DMS53 (cell line): ENCODE measurements at regions not wholly inside any gene's neighbourhood (a gene's known extent, or its start where the extent isn't known, plus 50 kb on each side); places are given as distances from the start of the nearest gene placed in this dataset.
A peak's percentile ranks its signal among the peaks of the same experiment; 100 is the strongest.
"Not testable (repeated sequence)": the region's sequence is repeated elsewhere in the genome, so short reads cannot be mapped to it uniquely, and the experiment has no call there.

ENCODE experiments used
- DNase-seq: peaks from one replicate; lab custom pipeline; 2025; lab: John Stamatoyannopoulos, UW

DNA sequence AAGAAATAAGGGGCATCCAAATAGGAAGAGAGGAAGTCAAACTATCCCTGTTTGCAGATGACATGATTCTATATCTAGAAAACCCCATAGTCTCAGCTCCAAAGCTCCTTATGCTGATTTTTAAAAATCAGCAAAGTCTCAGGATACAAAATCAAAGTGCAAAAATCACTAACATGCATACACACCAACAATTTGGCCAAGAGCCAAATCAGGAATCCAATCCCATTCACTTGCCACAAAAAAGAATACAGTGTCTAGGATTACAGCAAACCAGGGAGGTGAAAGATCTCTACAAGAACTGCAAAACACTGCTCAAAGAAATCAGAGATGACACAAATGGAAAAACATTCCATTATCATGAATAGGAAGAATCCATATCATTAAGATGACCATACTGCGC, 155.8 kb upstream of the ARHGAP42 start:
- DNase-seq = not testable (repeated sequence)

DNA sequence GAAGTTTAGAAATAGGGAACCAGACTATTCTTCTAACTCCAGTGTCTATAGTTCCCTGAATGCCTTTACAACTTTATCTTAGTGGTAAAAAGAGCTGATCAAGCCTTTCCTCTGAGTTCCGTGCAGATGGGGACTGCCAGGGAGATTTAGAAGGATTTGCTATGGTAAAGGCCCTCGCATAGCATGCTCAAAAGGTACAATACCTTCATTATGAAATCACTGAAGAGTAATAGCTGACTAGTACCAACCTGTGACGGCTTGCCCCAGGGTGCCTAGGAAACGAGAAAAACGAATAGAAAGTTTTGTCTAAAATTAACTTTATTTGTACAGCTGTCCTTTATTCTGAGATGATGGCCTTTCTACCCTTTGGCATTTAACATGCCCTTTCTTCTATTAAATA, 150.1 kb upstream of the ARHGAP42 start:
- DNase-seq = no peak

DNA sequence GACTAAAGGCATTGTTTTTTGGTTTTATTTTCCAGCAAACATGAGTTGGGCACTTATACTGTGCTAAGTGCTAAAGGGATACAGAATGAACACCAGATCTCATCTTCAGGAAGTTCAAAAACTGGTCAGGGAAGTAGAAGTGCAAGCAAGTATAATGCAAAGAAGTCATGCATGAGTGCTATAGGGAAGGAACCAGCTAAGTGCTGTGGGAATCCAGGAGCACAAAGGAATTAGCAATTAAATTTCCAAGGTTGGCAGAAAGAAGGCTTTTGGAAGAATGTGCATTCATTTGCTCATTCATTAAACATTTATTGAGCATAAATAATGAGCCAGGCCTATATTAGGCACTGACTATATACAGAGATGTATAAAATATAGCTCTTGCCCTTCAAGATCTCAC, 143.7 kb upstream of the ARHGAP42 start:
- peak; percentile 18 for DNase-seq

DNA sequence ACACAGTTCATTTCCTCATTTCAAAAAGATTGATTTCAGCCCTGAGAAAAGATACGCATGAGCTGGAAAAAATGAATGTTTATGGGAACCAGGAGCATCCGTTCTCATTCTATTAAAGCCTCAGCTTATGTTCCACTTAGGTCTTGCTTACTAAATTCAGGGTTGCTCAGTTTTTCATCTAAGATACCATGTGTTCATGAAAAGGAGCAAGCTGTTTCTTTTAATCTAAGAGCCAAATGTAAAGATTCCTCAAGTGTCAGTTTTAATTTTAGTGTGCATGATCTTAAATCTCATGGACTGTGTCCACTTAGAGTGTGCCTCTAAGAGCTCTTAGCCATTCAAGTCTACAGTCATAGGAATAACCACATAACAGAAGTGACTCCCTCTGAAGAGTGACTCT, 141.5 kb upstream of the ARHGAP42 start:
- no peak for DNase-seq

DNA sequence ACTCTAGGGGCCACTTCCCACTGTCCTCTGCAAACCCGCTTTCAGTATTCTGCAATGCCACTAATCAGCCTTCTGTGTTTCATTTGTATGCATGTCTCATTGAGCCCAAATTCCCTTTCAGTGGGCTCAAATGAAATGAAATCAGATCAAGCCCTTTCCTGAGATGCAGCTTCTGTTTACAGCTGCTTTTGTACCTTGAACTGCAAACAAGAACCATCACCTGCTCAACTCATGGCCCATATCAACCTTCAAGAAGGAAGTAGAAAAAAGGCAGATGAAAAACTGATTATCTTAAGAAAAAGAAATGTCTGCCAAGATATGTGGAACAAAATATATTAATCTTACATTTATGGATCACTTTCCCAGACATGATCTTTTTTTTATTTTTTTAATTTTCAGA, 141.1 kb upstream of the ARHGAP42 start:
- DNase-seq = peak; percentile 67

DNA sequence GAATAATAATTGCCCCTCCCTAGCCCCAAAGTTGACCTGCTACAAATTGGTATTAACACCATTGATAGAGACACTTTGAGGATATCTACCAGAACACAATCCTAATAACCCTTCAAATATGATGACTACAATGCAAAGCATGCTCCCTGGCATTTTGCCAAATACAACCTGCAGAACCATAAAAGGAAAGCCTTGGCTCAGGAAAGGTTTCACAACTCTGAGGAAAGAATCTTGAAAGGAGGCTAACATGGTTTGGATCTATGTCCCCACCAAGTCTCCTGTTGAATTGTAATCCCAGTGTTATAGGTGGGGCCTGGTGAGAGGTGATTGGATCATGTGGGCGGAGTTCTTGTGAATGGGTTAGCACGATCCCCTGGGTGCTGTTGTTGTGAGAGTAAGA, 140.4 kb upstream of the ARHGAP42 start:
- DNase-seq = peak; percentile 77

DNA sequence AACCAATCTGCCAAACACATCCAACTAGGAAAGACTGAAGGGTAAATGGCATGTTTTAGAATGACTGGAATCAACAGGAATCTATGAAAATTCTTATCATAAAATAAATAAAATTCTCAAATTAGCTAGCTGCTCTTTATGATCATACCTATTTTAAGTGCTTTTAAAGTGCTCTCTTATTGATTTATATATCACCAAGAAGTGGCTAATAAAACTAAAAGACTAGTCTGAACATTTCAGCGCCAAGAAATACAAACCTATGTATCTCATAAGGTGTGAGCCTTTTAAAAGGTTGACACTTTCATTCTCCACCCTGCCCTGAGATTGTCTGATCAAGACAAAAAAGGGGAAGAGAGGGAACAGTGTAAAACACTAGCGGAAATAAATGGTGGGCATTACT, 136.8 kb upstream of the ARHGAP42 start:
- DNase-seq = no peak

DNA sequence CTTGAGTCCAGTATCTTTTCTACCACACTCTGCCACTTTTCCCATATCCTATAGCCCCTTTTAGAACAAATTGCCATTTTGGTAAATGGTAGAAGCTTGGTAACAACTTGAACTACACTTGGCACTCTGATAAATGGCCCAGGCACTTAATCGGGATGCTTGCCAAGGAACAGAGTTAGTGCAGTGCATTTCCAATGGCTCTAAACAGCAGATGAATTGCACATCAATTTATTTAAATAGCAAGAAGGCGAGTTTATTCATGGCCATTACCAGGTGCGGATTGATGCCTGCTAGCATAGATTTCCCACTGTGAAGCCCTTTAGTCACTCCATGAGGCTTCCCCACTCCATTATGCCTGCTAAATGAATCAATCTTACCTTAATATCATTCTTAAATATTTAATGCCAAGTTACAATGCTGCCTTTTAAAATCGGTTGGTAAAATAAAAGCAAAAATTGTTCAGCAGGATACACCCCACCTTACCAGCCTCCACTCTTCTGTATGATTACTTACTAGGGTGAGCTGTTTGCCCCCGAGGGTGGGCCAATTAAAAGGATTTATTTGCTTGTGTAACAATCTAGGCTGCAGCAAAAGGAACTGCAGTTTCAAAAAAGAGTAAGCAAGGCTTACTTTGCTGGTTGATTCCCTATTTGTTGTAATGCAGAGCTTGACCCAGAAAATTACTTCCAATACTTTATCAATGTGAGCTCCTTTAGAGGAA, 136.0 kb upstream of the ARHGAP42 start:
- DNase-seq = no peak

DNA sequence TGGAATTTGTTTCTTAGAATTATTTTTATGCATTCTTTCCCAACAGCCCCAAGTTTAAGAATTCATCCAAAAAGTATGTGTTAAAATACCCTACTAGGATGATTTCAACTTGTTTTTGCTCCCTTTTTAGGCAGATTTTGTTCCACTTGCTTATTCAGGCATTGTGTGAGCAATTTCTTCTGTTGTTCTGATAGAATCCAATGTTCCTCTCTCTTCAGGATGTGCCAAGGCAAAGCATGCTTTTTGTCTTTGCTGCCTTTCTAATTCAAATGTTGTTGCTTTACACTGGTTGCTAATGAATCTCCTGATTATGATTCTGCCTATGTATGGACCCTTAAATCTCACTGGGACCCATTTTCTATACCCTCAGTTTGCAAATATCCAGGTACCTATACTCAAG, 131.2 kb upstream of the ARHGAP42 start:
- no peak for DNase-seq

DNA sequence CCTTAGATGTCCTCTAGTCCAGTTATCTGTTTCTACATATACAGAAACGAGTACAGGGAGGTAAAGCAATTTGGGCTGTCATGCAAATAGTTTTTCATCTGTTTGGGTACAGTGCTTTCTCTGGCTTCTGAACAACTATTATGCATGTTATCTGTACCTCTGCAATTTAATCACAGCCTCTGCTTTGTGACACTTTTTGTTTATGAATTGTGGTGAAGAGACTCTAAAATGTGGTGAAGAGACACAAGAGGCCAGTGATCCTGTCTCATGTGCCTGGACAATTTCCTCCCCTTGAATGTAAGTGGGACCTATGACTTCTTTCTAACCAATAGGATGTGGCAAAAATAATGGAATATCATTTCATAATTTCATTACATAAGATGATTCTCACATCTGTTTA, 130.3 kb upstream of the ARHGAP42 start:
- no peak for DNase-seq

DNA sequence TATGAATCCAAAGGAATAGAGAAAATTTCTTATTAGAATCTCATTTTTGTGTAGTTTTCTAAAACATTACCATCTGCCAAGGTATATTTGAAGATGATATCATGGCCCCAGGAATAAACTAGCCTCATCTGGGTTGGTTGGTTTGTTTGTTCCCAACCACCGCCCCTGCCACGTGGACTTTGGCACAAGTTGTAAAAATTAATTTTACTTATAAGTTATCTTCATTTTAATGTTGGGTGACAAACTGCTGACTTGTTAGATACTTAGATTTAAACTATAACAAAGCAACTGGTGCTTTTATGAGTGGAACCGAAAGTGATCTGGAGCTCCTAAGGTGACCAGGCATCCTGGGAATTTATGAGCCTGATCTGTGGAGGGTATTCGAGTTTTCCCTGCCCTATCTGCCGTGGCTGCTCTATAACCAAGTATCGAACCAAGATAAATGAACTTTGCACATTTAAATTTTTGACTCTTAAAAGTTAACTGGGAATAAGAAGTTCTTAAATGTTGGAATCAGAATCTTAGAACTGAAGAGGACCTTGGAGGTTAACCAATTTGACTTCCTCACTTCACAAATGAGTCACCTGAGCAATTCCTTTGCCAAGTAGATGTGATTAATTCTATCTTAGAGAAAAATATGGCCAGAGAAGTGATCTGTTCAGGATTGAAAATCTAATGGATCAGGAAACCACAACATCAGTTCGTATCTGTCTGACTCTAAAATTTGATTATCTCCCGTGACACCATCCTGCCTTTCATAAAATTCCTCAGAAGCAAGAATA, 129.1 kb upstream of the ARHGAP42 start:
- DNase-seq = no peak

DNA sequence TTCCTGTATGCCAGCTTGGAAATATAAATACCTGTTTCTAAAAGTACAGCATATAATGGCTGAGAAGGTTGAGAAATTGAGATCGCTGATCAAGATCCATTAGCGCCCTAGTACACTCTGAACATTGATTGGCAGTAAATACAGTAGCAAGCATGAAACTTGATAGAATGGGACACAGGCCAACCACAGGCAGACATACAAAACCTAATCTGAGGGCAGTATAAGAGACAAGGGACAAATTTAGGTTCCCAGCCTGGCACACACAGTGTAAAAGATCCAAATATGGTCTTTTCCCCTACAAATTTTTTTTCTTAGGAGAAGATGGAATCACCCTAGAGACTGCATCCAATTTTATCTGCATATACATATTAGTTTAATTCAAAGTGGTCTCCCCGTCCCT, 126.5 kb upstream of the ARHGAP42 start:
- DNase-seq = no peak

DNA sequence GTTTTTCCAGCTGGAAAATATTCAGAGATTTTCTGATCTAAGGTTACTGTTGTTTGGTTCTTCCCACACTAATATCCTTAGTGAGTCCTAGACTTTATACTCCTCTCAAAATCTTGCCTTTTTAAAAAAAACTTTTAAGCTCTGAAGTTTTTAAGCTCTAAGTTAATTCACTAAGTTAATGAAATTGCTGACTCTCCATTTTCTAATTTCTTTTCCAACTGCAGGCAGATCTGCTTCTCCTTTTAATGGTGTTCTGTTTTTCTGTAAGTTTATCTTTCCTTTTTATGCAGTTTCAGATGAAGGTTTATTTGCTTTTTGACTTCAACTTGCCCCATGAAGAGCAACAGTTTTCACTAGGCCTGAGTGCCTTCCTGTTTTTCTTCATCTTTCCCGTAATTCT, 125.8 kb upstream of the ARHGAP42 start:
- DNase-seq = no peak

DNA sequence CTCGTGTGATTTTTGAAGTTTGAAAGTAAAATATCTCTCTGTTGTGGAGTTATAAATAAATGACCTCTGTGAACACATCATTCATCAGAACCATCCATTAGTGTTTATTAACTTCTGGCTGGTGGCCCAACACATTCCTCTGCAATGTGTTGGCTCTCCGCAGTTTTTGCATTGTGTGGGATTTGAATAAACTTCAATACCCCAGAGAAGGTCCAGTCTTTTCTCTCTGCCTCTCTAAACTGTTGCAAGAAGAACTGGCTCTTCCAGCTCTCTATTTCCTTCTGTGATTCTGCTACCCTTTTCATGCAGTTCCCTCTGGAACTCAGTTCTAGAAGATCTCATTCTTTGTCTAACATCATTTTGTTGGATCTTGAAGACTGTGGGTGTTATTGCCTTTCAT, 125.0 kb upstream of the ARHGAP42 start:
- no peak for DNase-seq

DNA sequence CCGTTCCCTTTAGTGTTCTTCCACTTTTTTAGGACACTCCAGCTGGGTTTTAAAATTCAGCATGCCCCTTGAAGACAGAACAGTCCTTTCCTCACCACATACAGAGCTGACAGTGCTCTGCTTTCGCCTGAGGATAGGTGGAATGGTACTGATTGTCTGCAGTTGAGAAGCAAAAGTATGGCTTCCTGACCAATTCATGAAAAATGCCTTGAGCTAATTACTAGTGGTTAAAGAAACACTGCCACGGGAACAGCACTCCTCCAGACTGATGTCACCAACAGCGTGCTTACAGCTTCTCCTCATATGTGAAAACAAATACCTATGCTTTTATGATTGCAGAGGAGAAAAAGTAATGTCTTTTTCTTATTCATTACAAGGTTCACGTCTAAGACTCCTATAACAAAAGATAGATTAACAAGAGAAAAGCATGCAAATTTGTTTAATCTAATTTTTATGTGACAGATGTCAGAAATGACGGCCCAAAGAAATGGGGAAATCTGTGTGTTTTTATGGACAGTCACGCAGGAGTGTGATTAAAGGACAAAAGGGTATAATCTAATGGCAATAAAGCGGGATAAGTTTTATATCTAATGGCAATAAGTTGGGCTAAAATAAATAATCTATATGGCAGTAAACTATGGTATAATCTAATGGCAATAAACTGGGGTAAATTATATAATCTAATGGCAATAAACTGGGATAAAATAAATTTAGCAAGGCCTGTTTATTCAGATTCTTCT, 123.4 kb upstream of the ARHGAP42 start:
- DNase-seq = no peak

DNA sequence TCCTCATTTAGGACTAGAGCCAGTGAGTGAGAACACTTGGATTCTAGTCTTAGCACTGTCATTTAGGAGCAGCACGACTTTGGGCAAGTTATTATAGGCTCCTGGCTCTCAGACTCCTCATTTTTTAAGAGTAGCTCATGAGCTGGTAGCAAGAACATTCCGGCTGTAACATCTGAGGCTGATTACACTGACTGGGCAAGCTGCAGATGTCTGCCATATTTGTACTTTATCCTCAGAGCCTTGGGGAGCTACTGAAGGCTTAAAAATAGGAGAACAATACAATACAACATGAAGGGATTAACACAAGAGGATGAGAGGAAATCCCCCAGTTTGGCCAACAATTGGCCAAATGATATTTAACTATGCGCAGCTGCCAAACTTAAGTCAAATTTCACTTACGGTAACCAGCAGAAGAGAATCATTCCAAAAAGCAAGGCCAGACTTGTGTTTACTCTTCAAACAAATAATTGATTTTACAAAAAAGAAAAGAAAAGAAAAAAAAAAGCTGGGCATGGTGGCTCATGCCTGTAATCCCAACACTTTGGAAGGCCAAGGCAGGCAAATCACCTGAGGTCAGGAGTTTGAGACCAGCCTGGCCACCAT, 113.1 kb upstream of the ARHGAP42 start:
- DNase-seq = no peak

DNA sequence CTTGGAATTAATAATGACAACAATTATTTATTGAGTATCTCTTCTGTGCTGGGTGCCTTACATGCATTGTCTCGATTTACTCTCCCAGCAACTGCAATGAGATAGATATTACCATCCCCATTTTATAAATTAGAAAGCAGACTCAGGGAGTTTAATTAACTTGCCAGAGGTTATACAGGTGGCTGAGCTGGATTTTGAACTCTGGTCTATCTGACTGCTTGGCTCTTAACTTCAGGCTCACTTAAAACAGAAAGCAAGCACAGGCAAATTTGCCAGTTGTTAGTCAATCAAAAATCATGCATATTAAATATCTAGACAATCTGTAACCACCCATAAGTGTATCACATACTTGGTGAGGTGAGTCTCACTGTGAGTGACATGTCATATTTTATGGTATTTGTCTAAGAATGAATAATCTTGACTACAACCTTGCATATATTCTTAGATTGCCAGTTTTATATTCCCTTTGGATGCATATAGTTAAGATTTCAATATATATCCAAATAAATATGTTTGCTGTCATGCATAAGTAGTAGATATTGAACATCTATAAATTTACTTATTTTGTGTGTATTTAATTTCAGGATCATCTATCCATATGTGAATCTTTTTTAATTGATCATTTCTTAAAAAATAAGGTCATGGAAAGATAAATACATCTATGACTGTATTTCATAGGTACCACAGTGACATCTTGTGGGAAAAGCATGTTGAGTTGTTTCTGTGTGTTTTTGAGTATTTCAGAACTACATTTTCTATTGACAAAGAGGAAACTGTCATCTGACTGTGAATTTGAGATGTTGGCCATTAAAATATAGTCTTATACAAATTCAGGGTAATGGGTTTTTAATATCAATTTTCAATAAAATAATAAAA, 112.0 kb upstream of the ARHGAP42 start:
- peak; percentile 76 for DNase-seq

DNA sequence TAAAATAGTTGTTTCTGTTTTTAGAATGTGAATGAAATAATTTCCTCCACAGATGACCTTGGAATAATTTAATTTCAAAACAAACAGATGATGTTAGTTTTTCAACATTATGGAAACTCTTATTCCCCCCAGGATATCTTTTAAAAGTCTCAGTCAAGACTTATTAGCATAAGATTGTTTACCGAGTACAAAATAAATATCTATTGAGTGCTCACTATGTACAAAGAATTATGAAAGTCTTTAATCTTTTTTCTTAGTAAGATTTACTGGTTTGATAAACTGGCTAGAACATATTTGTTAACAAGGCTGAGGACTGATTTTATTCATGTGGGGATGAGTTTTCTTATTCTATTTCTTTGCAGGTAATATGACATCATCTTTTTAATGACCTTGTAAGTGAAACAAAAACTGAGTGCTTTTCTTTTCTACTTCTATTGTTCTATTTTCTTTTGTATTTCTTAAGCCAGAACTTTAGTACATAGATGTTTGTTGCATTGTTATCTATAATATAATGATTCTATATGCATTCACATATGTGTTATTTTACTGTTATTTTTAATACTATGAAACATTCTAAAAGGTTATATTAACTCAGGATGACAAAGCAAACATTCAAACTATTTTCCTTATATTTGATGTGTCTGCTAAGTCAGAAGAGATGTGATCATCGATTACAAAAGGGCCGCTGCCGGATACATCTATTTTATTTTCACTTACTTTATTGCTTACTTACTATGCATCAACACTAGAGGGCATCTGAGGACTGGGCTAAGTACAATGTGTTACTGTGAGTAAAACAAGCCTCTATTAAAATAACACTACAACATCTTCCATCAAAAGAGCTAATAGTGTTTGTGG, 111.0 kb upstream of the ARHGAP42 start:
- DNase-seq = peak; percentile 85

DNA sequence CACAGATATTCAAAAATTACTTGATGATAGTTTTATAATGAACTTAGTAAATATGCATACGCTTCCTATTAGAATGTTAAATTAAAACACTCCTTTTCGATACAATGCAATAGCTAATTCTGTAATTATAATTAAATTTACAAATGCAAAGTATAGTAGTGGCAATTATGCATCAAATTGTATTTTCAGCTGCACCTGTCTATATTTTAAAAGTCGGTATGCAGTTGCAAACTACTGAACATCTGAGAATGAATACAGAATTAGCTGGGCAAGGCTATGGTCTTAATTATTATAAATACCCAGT, 110.4 kb upstream of the ARHGAP42 start:
- DNase-seq = no peak

DNA sequence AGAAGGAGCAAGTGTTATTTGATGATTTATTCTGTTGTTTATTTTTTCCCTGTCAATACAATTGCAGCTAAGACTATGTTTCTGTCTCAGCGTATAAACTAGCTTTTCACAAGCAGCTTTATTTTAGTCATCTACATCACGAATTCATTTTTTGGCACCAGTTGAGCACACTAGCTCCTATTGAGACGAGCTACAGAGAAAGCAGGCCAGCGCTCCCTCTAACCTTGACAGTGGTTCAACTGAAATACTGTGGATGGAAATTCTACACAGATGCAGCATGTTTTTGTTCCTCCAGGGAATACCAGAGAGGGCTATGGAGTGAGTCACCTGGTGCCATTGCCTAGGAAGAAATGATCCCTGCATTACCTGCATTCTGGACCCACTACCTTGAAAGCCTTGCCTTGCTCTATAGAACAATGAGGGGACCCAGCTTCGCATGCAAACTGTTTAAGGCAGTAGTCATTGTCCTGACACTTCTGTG, 108.2 kb upstream of the ARHGAP42 start:
- no peak for DNase-seq

DNA sequence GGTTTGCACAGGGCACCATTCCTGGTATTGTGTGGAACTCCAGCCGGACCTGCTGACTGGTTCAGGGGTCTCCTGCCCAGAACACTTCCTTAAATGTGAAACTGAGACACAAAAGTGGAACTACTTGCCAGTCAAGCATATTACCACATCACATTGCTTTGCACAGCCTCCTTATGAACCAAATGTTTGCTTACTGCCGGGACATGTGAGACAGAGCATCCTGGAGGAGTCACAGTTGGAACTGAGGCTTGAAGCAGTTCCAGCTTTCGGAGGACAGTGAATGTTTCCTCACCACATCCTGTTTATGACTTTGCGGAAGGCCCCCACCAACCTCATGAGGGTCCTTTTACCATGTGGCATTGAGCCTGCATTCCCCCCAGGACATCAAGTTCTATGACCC, 105.8 kb upstream of the ARHGAP42 start:
- peak; percentile 10 for DNase-seq
